WERI-Rb-1 (cell line): ENCODE measurements at regions not wholly inside any gene's neighbourhood (a gene's known extent, or its start where the extent isn't known, plus 50 kb on each side); places are given as distances from the start of the nearest gene placed in this dataset.

Source experiments
- DNase-seq: peaks from one replicate; pipeline ENCODE4 v3.0.0-alpha.2; 2020
- H3K27ac ChIP-seq: fragments of 250-450 bp; sonication (Bioruptor Pico); 2 replicates; pipeline ENCODE4 v1.5.1; 2020; ENCODE audit warnings: mild to moderate bottlenecking, moderate library complexity
- H3K27me3 ChIP-seq: fragments of 250-450 bp; sonication (Bioruptor Pico); 2 replicates; pipeline ENCODE4 v1.5.1; 2021; ENCODE audit warnings: mild to moderate bottlenecking, low read depth, moderate library complexity; ENCODE audit not compliant: insufficient read depth, severe bottlenecking
- H3K36me3 ChIP-seq: fragments of 250-450 bp; sonication (Bioruptor Pico); 2 replicates; pipeline ENCODE4 v1.5.1; 2020; ENCODE audit warnings: mild to moderate bottlenecking, moderate library complexity
- H3K4me3 ChIP-seq: 2 replicates; pipeline ENCODE4 v1.5.1; 2011; ENCODE audit warnings: low read depth, mild to moderate bottlenecking, control low read depth, low read length
- H3K9me3 ChIP-seq: fragments of 250-450 bp; sonication (Bioruptor Pico); 2 replicates; pipeline ENCODE4 v1.5.1; 2021; ENCODE audit warnings: mild to moderate bottlenecking, moderate library complexity; ENCODE audit not compliant: severe bottlenecking
- TF ChIP-seq, protein P1 (sequence below): IDR thresholded peaks from 2 replicates; pipeline ENCODE4 v1.5.1; 2011; ENCODE audit warnings: low read depth, mild to moderate bottlenecking, control low read depth, inconsistent platforms, low read length

DNA sequence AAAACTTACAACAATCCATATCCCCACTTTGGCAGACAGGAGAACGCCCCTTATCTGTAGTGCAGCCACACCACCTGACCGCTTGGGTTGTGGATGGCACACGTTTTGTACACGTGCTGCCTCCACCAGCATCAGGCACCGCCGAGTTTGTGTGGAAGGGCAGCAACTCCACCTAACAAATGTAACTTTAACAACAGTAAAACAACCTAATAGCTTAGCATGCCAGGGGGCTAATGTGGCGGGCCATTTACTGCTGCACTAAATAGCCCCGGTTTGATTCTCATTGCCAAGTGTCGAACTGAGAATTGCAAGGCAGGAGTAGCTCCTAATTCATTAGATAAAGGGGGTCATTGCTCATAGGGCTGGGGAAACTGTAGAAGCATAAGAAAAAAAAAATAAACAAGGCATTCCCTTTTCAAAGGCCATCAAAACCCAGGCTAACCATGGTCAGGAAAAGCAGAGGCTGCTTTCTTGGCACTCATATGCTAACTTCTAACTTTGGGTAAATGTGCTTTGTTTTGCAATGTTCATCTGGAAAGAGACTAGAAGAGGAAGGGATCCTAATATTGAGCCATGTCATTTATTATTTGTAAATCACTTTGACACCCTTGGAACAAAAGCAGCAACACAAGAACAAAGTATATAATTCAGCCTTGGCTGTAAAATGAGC, 279.7 kb upstream of the SOX5 start:
- Histone ChIP-seq H3K36me3 (no peaks in the 10 kb centered on the region), H3K4me3 (no peak overlapping the region), H3K27me3 (no peaks in the 10 kb centered on the region), H3K9me3 (no peaks in the 10 kb centered on the region), H3K27ac (no peak overlapping the region)
- DNase-seq: no peak
- TF ChIP-seq, protein P1, sequence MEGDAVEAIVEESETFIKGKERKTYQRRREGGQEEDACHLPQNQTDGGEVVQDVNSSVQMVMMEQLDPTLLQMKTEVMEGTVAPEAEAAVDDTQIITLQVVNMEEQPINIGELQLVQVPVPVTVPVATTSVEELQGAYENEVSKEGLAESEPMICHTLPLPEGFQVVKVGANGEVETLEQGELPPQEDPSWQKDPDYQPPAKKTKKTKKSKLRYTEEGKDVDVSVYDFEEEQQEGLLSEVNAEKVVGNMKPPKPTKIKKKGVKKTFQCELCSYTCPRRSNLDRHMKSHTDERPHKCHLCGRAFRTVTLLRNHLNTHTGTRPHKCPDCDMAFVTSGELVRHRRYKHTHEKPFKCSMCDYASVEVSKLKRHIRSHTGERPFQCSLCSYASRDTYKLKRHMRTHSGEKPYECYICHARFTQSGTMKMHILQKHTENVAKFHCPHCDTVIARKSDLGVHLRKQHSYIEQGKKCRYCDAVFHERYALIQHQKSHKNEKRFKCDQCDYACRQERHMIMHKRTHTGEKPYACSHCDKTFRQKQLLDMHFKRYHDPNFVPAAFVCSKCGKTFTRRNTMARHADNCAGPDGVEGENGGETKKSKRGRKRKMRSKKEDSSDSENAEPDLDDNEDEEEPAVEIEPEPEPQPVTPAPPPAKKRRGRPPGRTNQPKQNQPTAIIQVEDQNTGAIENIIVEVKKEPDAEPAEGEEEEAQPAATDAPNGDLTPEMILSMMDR: no peak

DNA sequence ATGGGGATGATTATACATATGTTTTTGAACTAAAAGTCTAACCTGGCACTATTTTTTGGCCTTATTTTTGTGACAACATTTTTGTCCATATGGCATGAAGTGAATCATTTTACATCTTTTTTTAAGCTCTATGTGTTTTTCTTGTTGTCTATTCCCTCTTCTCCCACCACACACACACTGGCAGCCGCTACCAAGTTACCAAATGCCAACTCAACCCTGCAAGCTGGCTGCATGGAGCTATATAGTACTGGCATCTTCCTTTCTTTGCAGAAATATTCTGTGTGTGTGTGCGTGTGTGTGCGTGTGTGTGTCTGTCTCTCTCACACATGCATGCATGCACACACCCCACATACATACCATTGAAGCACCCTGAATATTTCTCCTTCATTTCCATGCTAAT, 278.9 kb upstream of the SOX5 start:
- Histone ChIP-seq H3K36me3 (no peaks in the 10 kb centered on the region), H3K27me3 (no peaks in the 10 kb centered on the region), H3K27ac (no peak overlapping the region), H3K4me3 (no peak overlapping the region), H3K9me3 (no peaks in the 10 kb centered on the region)
- no peak for DNase-seq
- TF ChIP-seq, protein P1: no peak

DNA sequence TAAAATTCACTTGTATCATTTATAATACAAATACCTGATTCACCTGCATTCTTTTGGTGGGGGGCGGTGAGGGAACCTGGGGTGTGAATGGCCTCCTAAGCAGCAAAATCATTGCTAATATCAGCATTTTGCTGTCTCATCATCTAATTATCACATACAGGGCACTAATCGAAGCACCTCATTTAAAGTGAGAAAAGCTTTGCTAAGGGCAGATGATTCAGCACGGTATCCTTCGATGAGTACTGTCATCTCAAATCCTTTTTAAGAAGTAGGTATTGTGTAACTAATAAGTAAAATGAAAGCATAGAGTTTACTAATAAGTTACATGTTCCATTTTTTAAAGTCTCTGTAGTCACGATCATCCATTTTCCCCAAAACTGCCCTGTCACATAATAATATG, 278.1 kb upstream of the SOX5 start:
- Histone ChIP-seq H3K9me3 (no peaks in the 10 kb centered on the region), H3K27ac (no peak overlapping the region), H3K27me3 (no peaks in the 10 kb centered on the region), H3K4me3 (no peak overlapping the region), H3K36me3 (no peaks in the 10 kb centered on the region)
- TF ChIP-seq, protein P1: no peak
- DNase-seq: no peak

DNA sequence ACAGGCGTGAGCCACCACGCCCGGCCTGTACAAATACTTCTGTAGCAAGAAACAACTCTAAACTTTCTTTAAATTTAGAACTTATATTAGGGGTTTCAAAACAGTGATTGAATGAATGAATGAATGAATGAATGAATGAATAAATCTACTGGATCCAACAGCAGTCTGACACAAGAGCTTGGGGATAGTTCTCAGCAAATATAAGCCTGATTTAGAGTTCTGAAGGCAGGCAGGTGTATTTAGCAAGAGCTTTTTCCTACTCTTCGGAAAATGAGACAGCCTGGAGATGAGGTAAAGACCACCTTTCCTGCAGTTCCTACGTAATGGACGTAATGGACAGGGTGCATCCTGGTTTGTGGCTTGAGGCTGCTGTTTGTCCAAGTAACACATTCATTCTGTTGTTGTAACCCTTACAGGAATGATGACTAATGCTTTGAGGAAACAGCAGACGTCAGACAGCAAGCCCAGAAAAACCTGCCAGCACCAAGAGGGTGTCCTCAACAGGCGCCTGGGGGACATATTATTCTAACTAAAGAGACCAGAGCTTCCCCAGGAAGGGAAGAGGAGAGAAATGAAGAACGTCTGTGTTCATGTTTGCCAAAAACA, 277.4 kb upstream of the SOX5 start:
- DNase-seq: no peak
- no peaks in the 10 kb centered on the region for H3K9me3 ChIP-seq
- H3K36me3 ChIP-seq: no peaks in the 10 kb centered on the region
- H3K27me3 ChIP-seq: no peaks in the 10 kb centered on the region
- no peak overlapping the region for H3K4me3 ChIP-seq
- TF ChIP-seq, protein P1: no peak
- H3K27ac ChIP-seq: no peak overlapping the region

DNA sequence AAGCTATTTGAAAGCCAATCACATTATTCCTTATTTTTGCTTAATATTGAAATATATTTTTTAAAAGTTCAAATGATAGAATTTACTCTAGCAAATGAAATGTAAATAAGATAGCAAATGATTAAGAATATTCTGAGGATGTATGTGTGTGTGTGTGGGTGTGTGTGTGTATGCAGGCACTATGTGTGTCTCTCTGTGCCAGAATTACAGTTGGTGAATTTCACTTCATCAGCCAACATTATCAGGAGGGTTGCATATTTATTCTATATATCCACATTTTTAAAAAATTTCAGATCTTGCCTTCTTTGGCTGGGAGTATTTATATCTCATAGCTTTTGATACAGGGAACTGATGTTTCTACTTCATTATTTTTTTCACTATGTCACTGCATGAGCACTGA, 274.9 kb upstream of the SOX5 start:
- TF ChIP-seq, protein P1: no peak
- Histone ChIP-seq H3K27ac (no peak overlapping the region), H3K9me3 (no peaks in the 10 kb centered on the region), H3K36me3 (no peaks in the 10 kb centered on the region), H3K4me3 (no peak overlapping the region), H3K27me3 (no peaks in the 10 kb centered on the region)
- no peak for DNase-seq

DNA sequence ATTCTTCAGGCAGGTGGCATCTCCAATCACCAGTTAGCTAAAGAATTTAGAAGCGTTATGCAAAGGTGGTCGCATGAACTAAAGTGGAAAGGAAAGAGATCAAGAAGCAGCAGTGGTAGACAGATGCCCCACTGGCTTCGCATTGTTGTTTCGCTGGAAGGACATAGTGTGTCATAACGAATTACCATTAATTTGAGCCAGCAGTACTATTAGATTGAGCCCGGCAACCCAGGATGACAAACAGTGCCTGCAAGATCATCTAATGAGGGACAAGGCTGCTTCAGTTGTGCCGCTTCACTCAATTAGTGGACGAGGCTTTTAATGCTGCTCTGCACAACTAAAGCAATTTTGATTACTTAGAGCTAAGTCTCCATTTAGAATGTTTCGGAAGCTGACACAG, 274.5 kb upstream of the SOX5 start:
- Histone ChIP-seq H3K27me3 (no peaks in the 10 kb centered on the region), H3K27ac (no peak overlapping the region), H3K4me3 (no peak overlapping the region), H3K36me3 (no peaks in the 10 kb centered on the region), H3K9me3 (no peaks in the 10 kb centered on the region)
- no peak for DNase-seq
- TF ChIP-seq, protein P1: no peak
